ENCODE measurements at regions not wholly inside any gene's neighbourhood (a gene's known extent, or its start where the extent isn't known, plus 50 kb on each side); places are given as distances from the start of the nearest gene placed in this dataset.
A peak's percentile ranks its signal among the peaks of the same experiment; 100 is the strongest.

- DNase-seq (ENCODE audit: low spot score), result no peak
- Histone ChIP-seq H2AFZ (ENCODE audit: low read length) (no peak overlapping the region), H3K18ac (ENCODE audit: low read length) (no peak overlapping the region), H3K36me3 (replicated peaks in 1 of 2; ENCODE audit: control insufficient read depth in 2 of 2, insufficient read depth in 2 of 2, low read length in 2 of 2) (no peaks in the 10 kb centered on the region), H3K27ac (replicated peaks; ENCODE audit: low read length) (no peak overlapping the region), H3K4ac (ENCODE audit: low read length) (no peak overlapping the region), H3K4me1 (ENCODE audit: control insufficient read depth in 2 of 2, insufficient read depth in 1 of 2, low read depth in 1 of 2, low read length in 2 of 2) (peaks cover 6 to 10% of the 10 kb centered on the region in 2 donors), H3K14ac (ENCODE audit: low read length) (no peak overlapping the region), H4K91ac (ENCODE audit: low read depth, low read length, poor library complexity) (no peak overlapping the region), H3K4me3 (ENCODE audit: low read length in 2 of 2) (no peak overlapping the region), H3K27me3 (ENCODE audit: control insufficient read depth in 3 of 3, insufficient read depth in 3 of 3, low read depth in 1 of 3, low read length in 3 of 3) (no peaks in the 10 kb centered on the region), H3K23ac (ENCODE audit: low read depth, low read length, poor library complexity) (no peak overlapping the region), H3K79me1 (ENCODE audit: low read depth, low read length) (no peaks in the 10 kb centered on the region), H4K8ac (ENCODE audit: low read depth, low read length) (no peak overlapping the region), H2BK15ac (ENCODE audit: low read length) (no peak overlapping the region), H3K9me3 (replicated peaks in 1 of 2; ENCODE audit: control insufficient read depth in 2 of 2, insufficient read depth in 1 of 2, low read depth in 1 of 2, low read length in 2 of 2) (no peaks in the 10 kb centered on the region), H2AK5ac (ENCODE audit: low read depth, low read length) (no peak overlapping the region), H2BK12ac (ENCODE audit: low read length) (no peak overlapping the region), H2BK5ac (ENCODE audit: low read length) (no peak overlapping the region), H3K9ac (ENCODE audit: low read depth, low read length, poor library complexity) (no peak overlapping the region), H2BK120ac (ENCODE audit: low read depth, low read length) (no peak overlapping the region), H3K4me2 (ENCODE audit: insufficient read depth, low read length, poor library complexity, severe bottlenecking) (no peak overlapping the region)
- no CpG with 5 or more reads among the region's 4 CpGs for WGBS, 2 donors (ENCODE audit: extremely low coverage in 2 of 2, insufficient read length in 2 of 2, insufficient replicate concordance in 1 of 2)
Measured at GRCh38 chr13:34152409-34152808, 334.5 kb downstream of the RFC3 start.

GRCh38 chr13:34152996-34153395 is 335.0 kb downstream of the RFC3 start:
- no peak overlapping the region for H3K4me3 ChIP-seq (ENCODE audit: low read length in 2 of 2)
- H2BK120ac ChIP-seq (ENCODE audit: low read depth, low read length), result no peak overlapping the region
- H3K9me3 ChIP-seq (replicated peaks in 1 of 2; ENCODE audit: control insufficient read depth in 2 of 2, insufficient read depth in 1 of 2, low read depth in 1 of 2, low read length in 2 of 2), result no peaks in the 10 kb centered on the region
- no peaks in the 10 kb centered on the region for H3K79me1 ChIP-seq (ENCODE audit: low read depth, low read length)
- H2BK12ac ChIP-seq (ENCODE audit: low read length), result no peak overlapping the region
- no peak overlapping the region for H2BK5ac ChIP-seq (ENCODE audit: low read length)
- no peak overlapping the region for H3K14ac ChIP-seq (ENCODE audit: low read length)
- H3K36me3 ChIP-seq (replicated peaks in 1 of 2; ENCODE audit: control insufficient read depth in 2 of 2, insufficient read depth in 2 of 2, low read length in 2 of 2), result no peaks in the 10 kb centered on the region
- H3K27ac ChIP-seq (replicated peaks; ENCODE audit: low read length), result no peak overlapping the region
- H2AK5ac ChIP-seq (ENCODE audit: low read depth, low read length), result no peak overlapping the region
- H2AFZ ChIP-seq (ENCODE audit: low read length), result no peak overlapping the region
- H3K27me3 ChIP-seq (ENCODE audit: control insufficient read depth in 3 of 3, insufficient read depth in 3 of 3, low read depth in 1 of 3, low read length in 3 of 3), result no peaks in the 10 kb centered on the region
- peaks cover 6 to 12% of the 10 kb centered on the region in 2 donors for H3K4me1 ChIP-seq (ENCODE audit: control insufficient read depth in 2 of 2, insufficient read depth in 1 of 2, low read depth in 1 of 2, low read length in 2 of 2)
- H3K23ac ChIP-seq (ENCODE audit: low read depth, low read length, poor library complexity), result no peak overlapping the region
- H4K91ac ChIP-seq (ENCODE audit: low read depth, low read length, poor library complexity), result no peak overlapping the region
- no peak for DNase-seq (ENCODE audit: low spot score)
- H3K18ac ChIP-seq (ENCODE audit: low read length), result no peak overlapping the region
- H2BK15ac ChIP-seq (ENCODE audit: low read length), result no peak overlapping the region
- no peak overlapping the region for H3K4me2 ChIP-seq (ENCODE audit: insufficient read depth, low read length, poor library complexity, severe bottlenecking)
- no peak overlapping the region for H3K9ac ChIP-seq (ENCODE audit: low read depth, low read length, poor library complexity)
- H4K8ac ChIP-seq (ENCODE audit: low read depth, low read length), result no peak overlapping the region
- H3K4ac ChIP-seq (ENCODE audit: low read length), result no peak overlapping the region

- no peak overlapping the region for H2AFZ ChIP-seq (ENCODE audit: low read length)
- H2BK120ac ChIP-seq (ENCODE audit: low read depth, low read length), result no peak overlapping the region
- no peak overlapping the region for H3K4ac ChIP-seq (ENCODE audit: low read length)
- no CpG with 5 or more reads among the region's 12 CpGs for WGBS, 2 donors (ENCODE audit: extremely low coverage in 2 of 2, insufficient read length in 2 of 2, insufficient replicate concordance in 1 of 2)
- H4K91ac ChIP-seq (ENCODE audit: low read depth, low read length, poor library complexity), result no peak overlapping the region
- H3K36me3 ChIP-seq (replicated peaks in 1 of 2; ENCODE audit: control insufficient read depth in 2 of 2, insufficient read depth in 2 of 2, low read length in 2 of 2), result no peaks in the 10 kb centered on the region
- H2BK15ac ChIP-seq (ENCODE audit: low read length), result no peak overlapping the region
- H3K27ac ChIP-seq (replicated peaks; ENCODE audit: low read length), result no peak overlapping the region
- H3K18ac ChIP-seq (ENCODE audit: low read length), result no peak overlapping the region
- peaks cover 6 to 12% of the 10 kb centered on the region in 2 donors for H3K4me1 ChIP-seq (ENCODE audit: control insufficient read depth in 2 of 2, insufficient read depth in 1 of 2, low read depth in 1 of 2, low read length in 2 of 2)
- H4K8ac ChIP-seq (ENCODE audit: low read depth, low read length), result no peak overlapping the region
- no peak for DNase-seq (ENCODE audit: low spot score)
- no peak overlapping the region for H3K4me2 ChIP-seq (ENCODE audit: insufficient read depth, low read length, poor library complexity, severe bottlenecking)
- no peak overlapping the region for H3K4me3 ChIP-seq (ENCODE audit: low read length in 2 of 2)
- no peaks in the 10 kb centered on the region for H3K9me3 ChIP-seq (replicated peaks in 1 of 2; ENCODE audit: control insufficient read depth in 2 of 2, insufficient read depth in 1 of 2, low read depth in 1 of 2, low read length in 2 of 2)
- H3K27me3 ChIP-seq (ENCODE audit: control insufficient read depth in 3 of 3, insufficient read depth in 3 of 3, low read depth in 1 of 3, low read length in 3 of 3), result no peaks in the 10 kb centered on the region
- H2BK5ac ChIP-seq (ENCODE audit: low read length), result no peak overlapping the region
- no peak overlapping the region for H3K23ac ChIP-seq (ENCODE audit: low read depth, low read length, poor library complexity)
- no peak overlapping the region for H2AK5ac ChIP-seq (ENCODE audit: low read depth, low read length)
- no peaks in the 10 kb centered on the region for H3K79me1 ChIP-seq (ENCODE audit: low read depth, low read length)
- no peak overlapping the region for H3K9ac ChIP-seq (ENCODE audit: low read depth, low read length, poor library complexity)
- H3K14ac ChIP-seq (ENCODE audit: low read length), result no peak overlapping the region
- no peak overlapping the region for H2BK12ac ChIP-seq (ENCODE audit: low read length)
Measured at GRCh38 chr13:34153428-34154180, 335.7 kb downstream of the RFC3 start.

- peak overlapping the region; percentile 73 for H2AFZ ChIP-seq (ENCODE audit: low read length)
- H3K23ac ChIP-seq (ENCODE audit: low read depth, low read length, poor library complexity), result no peak overlapping the region
- peaks cover 6 to 11% of the 10 kb centered on the region in 2 donors for H3K4me1 ChIP-seq (ENCODE audit: control insufficient read depth in 2 of 2, insufficient read depth in 1 of 2, low read depth in 1 of 2, low read length in 2 of 2)
- no peak overlapping the region for H3K9ac ChIP-seq (ENCODE audit: low read depth, low read length, poor library complexity)
- no peak overlapping the region for H3K4me3 ChIP-seq (ENCODE audit: low read length in 2 of 2)
- no peak overlapping the region for H2BK5ac ChIP-seq (ENCODE audit: low read length)
- no peak overlapping the region for H3K27ac ChIP-seq (replicated peaks; ENCODE audit: low read length)
- H3K4me2 ChIP-seq (ENCODE audit: insufficient read depth, low read length, poor library complexity, severe bottlenecking), result no peak overlapping the region
- H3K36me3 ChIP-seq (replicated peaks in 1 of 2; ENCODE audit: control insufficient read depth in 2 of 2, insufficient read depth in 2 of 2, low read length in 2 of 2), result no peaks in the 10 kb centered on the region
- H2AK5ac ChIP-seq (ENCODE audit: low read depth, low read length), result no peak overlapping the region
- H3K18ac ChIP-seq (ENCODE audit: low read length), result no peak overlapping the region
- no peak overlapping the region for H2BK120ac ChIP-seq (ENCODE audit: low read depth, low read length)
- H3K27me3 ChIP-seq (ENCODE audit: control insufficient read depth in 3 of 3, insufficient read depth in 3 of 3, low read depth in 1 of 3, low read length in 3 of 3), result no peaks in the 10 kb centered on the region
- H3K14ac ChIP-seq (ENCODE audit: low read length), result no peak overlapping the region
- no peaks in the 10 kb centered on the region for H3K9me3 ChIP-seq (replicated peaks in 1 of 2; ENCODE audit: control insufficient read depth in 2 of 2, insufficient read depth in 1 of 2, low read depth in 1 of 2, low read length in 2 of 2)
- H4K91ac ChIP-seq (ENCODE audit: low read depth, low read length, poor library complexity), result no peak overlapping the region
- no peak overlapping the region for H2BK15ac ChIP-seq (ENCODE audit: low read length)
- no CpG with 5 or more reads among the region's 10 CpGs for WGBS, 2 donors (ENCODE audit: extremely low coverage in 2 of 2, insufficient read length in 2 of 2, insufficient replicate concordance in 1 of 2)
- no peak overlapping the region for H4K8ac ChIP-seq (ENCODE audit: low read depth, low read length)
- H3K4ac ChIP-seq (ENCODE audit: low read length), result no peak overlapping the region
- no peaks in the 10 kb centered on the region for H3K79me1 ChIP-seq (ENCODE audit: low read depth, low read length)
- H2BK12ac ChIP-seq (ENCODE audit: low read length), result no peak overlapping the region
- DNase-seq (ENCODE audit: low spot score), result no peak
Measured at GRCh38 chr13:34155931-34156607, 338.1 kb downstream of the RFC3 start.

All from neuronal stem cell (in vitro differentiated cells).